ENCODE measurements at regions not wholly inside any gene's neighbourhood (a gene's known extent, or its start where the extent isn't known, plus 50 kb on each side); places are given as distances from the start of the nearest gene placed in this dataset.

GRCh38 chr4:147175460-147176025 lies 229.9 kb upstream of the TTC29 start:
- Histone ChIP-seq H3K4me3 (replicated peaks; ENCODE audit: insufficient read depth, low read length) (no peak overlapping the region), H3K27ac (replicated peaks) (no peak overlapping the region), H3K27me3 (ENCODE audit: insufficient read depth, poor library complexity, severe bottlenecking) (no peaks in the 10 kb centered on the region)
- DNase-seq (ENCODE audit: low read depth in 1 of 2, low spot score in 1 of 2) = no peak
- TF ChIP-seq SPI1 (IDR thresholded peaks at IDR 0.05; ENCODE audit: borderline replicate concordance, low read depth) (no peak), GABPA (IDR thresholded peaks at IDR 0.05; ENCODE audit: low read depth) (no peak), CTCF (IDR thresholded peaks at IDR 0.05; ENCODE audit: insufficient read depth, low read length) (no peak), POLR2AphosphoS5 (IDR thresholded peaks at IDR 0.05; ENCODE audit: low read depth) (no peak), REST (IDR thresholded peaks at IDR 0.05; ENCODE audit: insufficient replicate concordance, low read depth) (no peak)

- H3K4me3 ChIP-seq (replicated peaks; ENCODE audit: insufficient read depth, low read length) = no peak overlapping the region
- no peak overlapping the region for H3K27ac ChIP-seq (replicated peaks)
- no peaks in the 10 kb centered on the region for H3K27me3 ChIP-seq (ENCODE audit: insufficient read depth, poor library complexity, severe bottlenecking)
- no peak for DNase-seq (ENCODE audit: low read depth in 1 of 2, low spot score in 1 of 2)
- TF ChIP-seq REST (IDR thresholded peaks at IDR 0.05; ENCODE audit: insufficient replicate concordance, low read depth) = no peak
- no peak for TF ChIP-seq SPI1 (IDR thresholded peaks at IDR 0.05; ENCODE audit: borderline replicate concordance, low read depth)
- no peak for TF ChIP-seq POLR2AphosphoS5 (IDR thresholded peaks at IDR 0.05; ENCODE audit: low read depth)
- no peak for TF ChIP-seq CTCF (IDR thresholded peaks at IDR 0.05; ENCODE audit: insufficient read depth, low read length)
- no peak for TF ChIP-seq GABPA (IDR thresholded peaks at IDR 0.05; ENCODE audit: low read depth)
Observed at GRCh38 chr4:147182041-147182440, 236.4 kb upstream of the TTC29 start.

- DNase-seq (ENCODE audit: low read depth in 1 of 2, low spot score in 1 of 2) = no peak
- H3K27me3 ChIP-seq (ENCODE audit: insufficient read depth, poor library complexity, severe bottlenecking) = no peaks in the 10 kb centered on the region
- TF ChIP-seq SPI1 (IDR thresholded peaks at IDR 0.05; ENCODE audit: borderline replicate concordance, low read depth) (no peak), POLR2AphosphoS5 (IDR thresholded peaks at IDR 0.05; ENCODE audit: low read depth) (no peak), CTCF (IDR thresholded peaks at IDR 0.05; ENCODE audit: insufficient read depth, low read length) (no peak), GABPA (IDR thresholded peaks at IDR 0.05; ENCODE audit: low read depth) (no peak), REST (IDR thresholded peaks at IDR 0.05; ENCODE audit: insufficient replicate concordance, low read depth) (no peak)
- no peak overlapping the region for H3K4me3 ChIP-seq (replicated peaks; ENCODE audit: insufficient read depth, low read length)
- H3K27ac ChIP-seq (replicated peaks) = no peak overlapping the region
Observed at GRCh38 chr4:147192679-147193078, 247.0 kb upstream of the TTC29 start.
